Suprapubic skin (tissue), 4 donors: ENCODE measurements at regions not wholly inside any gene's neighbourhood (a gene's known extent, or its start where the extent isn't known, plus 50 kb on each side); places are given as distances from the start of the nearest gene placed in this dataset.

Source experiments
- CTCF ChIP-seq, 2 donors: fragments of 200-600 bp in 1 of 2; fragments of 450-650 bp in 1 of 2; sonication (generic) in 1 of 2; IDR thresholded peaks; one replicate each; pipeline ENCODE4 v1.5.1; 2016 to 2019; ENCODE audit warnings: antibody characterized with exemption in 2 of 2, mild to moderate bottlenecking in 1 of 2, moderate library complexity in 1 of 2
- POLR2A ChIP-seq, 2 donors: fragments of 450-650 bp; IDR thresholded peaks; one replicate each; pipeline ENCODE4 v1.6.1; 2017; ENCODE audit warnings: antibody characterized with exemption in 2 of 2, mild to moderate bottlenecking in 2 of 2, moderate library complexity in 2 of 2
- POLR2AphosphoS5 ChIP-seq, 3 donors: sonication (generic); formaldehyde crosslinking; IDR thresholded peaks; one replicate each; pipeline ENCODE4 v1.6.1; 2017; ENCODE audit warnings: antibody characterized with exemption in 3 of 3

GRCh38 chr20:60579941-60580515 is 621.8 kb downstream of the CDH26 start:
- TF ChIP-seq CTCF (IDR thresholded peaks at IDR 0.05) (no peak), POLR2AphosphoS5 (IDR thresholded peaks at IDR 0.05) (no peak), POLR2A (IDR thresholded peaks at IDR 0.05) (no peak)
